Neural cell (in vitro differentiated cells): ENCODE measurements at regions not wholly inside any gene's neighbourhood (a gene's known extent, or its start where the extent isn't known, plus 50 kb on each side); places are given as distances from the start of the nearest gene placed in this dataset.

Experiments used
- H2AFZ ChIP-seq: fragments of 200-600, 300-800 bp; sonication (generic), shearing (Covaris generic); 2 replicates; pipeline ENCODE4 v1.6.0; 2014; ENCODE audit warnings: low read depth, mild to moderate bottlenecking, antibody characterized with exemption, low read length, moderate library complexity
- H3F3A ChIP-seq: fragments of 200-600 bp; shearing (Covaris generic); 2 replicates; pipeline ENCODE4 v1.6.1; 2016; ENCODE audit warnings: mild to moderate bottlenecking, moderate library complexity, mixed read lengths, antibody characterized with exemption, low read length; ENCODE audit not compliant: insufficient read depth, poor library complexity, severe bottlenecking
- H3K27ac ChIP-seq: fragments of 200-600, 300-800 bp; sonication (generic), shearing (Covaris generic); 2 replicates; pipeline ENCODE4 v1.5.1; 2014; ENCODE audit warnings: mild to moderate bottlenecking, low read length, moderate library complexity
- H3K27me3 ChIP-seq: fragments of 300-800, 200-600 bp; sonication (generic), shearing (Covaris generic); 2 replicates; pipeline ENCODE4 v1.6.0; 2014; ENCODE audit warnings: mild to moderate bottlenecking, low read depth, low read length, moderate library complexity; ENCODE audit not compliant: insufficient read depth
- H3K36me3 ChIP-seq: fragments of 300-800, 200-600 bp; sonication (generic), shearing (Covaris generic); 2 replicates; pipeline ENCODE4 v1.5.1; 2014; ENCODE audit warnings: mild to moderate bottlenecking, antibody characterized with exemption, low read length, moderate library complexity; ENCODE audit not compliant: insufficient read depth
- H3K4me2 ChIP-seq: fragments of 300-800, 200-600 bp; sonication (generic), shearing (Covaris generic); 2 replicates; pipeline ENCODE4 v1.6.0; 2014; ENCODE audit warnings: mild to moderate bottlenecking, low read length
- H3K4me3 ChIP-seq: fragments of 300-800, 200-600 bp; sonication (generic), shearing (Covaris generic); 2 replicates; pipeline ENCODE4 v1.5.1; 2014; ENCODE audit warnings: mild to moderate bottlenecking, low read length, moderate library complexity
- H3K79me2 ChIP-seq: fragments of 200-600 bp; shearing (Covaris generic); replicated peaks from 2 replicates; pipeline ENCODE4 v1.6.0; 2014; ENCODE audit warnings: mild to moderate bottlenecking, low read length, moderate library complexity; ENCODE audit not compliant: insufficient read depth
- H3K9ac ChIP-seq: fragments of 300-800, 200-600 bp; sonication (generic), shearing (Covaris generic); 2 replicates; pipeline ENCODE4 v1.6.1; 2016; ENCODE audit warnings: mild to moderate bottlenecking, low read length, mixed read lengths
- H3K9me2 ChIP-seq: fragments of 200-600 bp; shearing (Covaris generic); 2 replicates; pipeline ENCODE4 v1.6.1; 2016; ENCODE audit warnings: mild to moderate bottlenecking, low read length, mixed read lengths; ENCODE audit not compliant: insufficient read depth
- H3K9me3 ChIP-seq: fragments of 200-600, 300-800 bp; sonication (generic), shearing (Covaris generic); 2 replicates; pipeline ENCODE4 v1.6.1; 2016; ENCODE audit warnings: mild to moderate bottlenecking, mixed run types, low read length, moderate library complexity, mixed read lengths
- H4K20me1 ChIP-seq: fragments of 200-600 bp; shearing (Covaris generic); 2 replicates; pipeline ENCODE4 v1.6.1; 2016; ENCODE audit warnings: mild to moderate bottlenecking, mixed run types; ENCODE audit not compliant: insufficient read depth
- EP300 ChIP-seq: fragments of 450-650 bp; conservative IDR thresholded peaks from 2 replicates; pipeline ENCODE4 v1.6.1; 2014; ENCODE audit warnings: antibody characterized with exemption, mild to moderate bottlenecking, moderate library complexity; ENCODE audit not compliant: poor library complexity, severe bottlenecking
- EZH2 ChIP-seq: fragments of 200-600, 300-800 bp; shearing (Covaris generic), sonication (generic); IDR thresholded peaks from 2 replicates; pipeline ENCODE4 v1.6.1; 2014; ENCODE audit warnings: antibody characterized with exemption, low read length, borderline replicate concordance, mild to moderate bottlenecking; ENCODE audit not compliant: insufficient read depth, poor library complexity, severe bottlenecking
- MXI1 ChIP-seq: fragments of 450-650 bp; conservative IDR thresholded peaks from 2 replicates; pipeline ENCODE4 v1.6.1; 2014; ENCODE audit warnings: antibody characterized with exemption, mild to moderate bottlenecking; ENCODE audit not compliant: poor library complexity, severe bottlenecking
- POLR2AphosphoS5 ChIP-seq: IDR thresholded peaks from 2 replicates; pipeline ENCODE4 v1.6.1; 2012
- RAD21 ChIP-seq: fragments of 450-650 bp; conservative IDR thresholded peaks from 2 replicates; pipeline ENCODE4 v1.6.1; 2014; ENCODE audit warnings: antibody characterized with exemption, mild to moderate bottlenecking, moderate library complexity
- SMC3 ChIP-seq: fragments of 450-650 bp; conservative IDR thresholded peaks from 2 replicates; pipeline ENCODE4 v1.6.1; 2014; ENCODE audit warnings: antibody characterized with exemption, mild to moderate bottlenecking, moderate library complexity; ENCODE audit not compliant: poor library complexity
- TAF1 ChIP-seq: IDR thresholded peaks from 2 replicates; pipeline ENCODE4 v1.6.1; 2012; ENCODE audit warnings: low read depth
- TF ChIP-seq, protein P1 (sequence below): fragments of 450-650 bp; IDR thresholded peaks from 2 replicates; pipeline ENCODE4 v1.5.1; 2014; ENCODE audit warnings: antibody characterized with exemption, mild to moderate bottlenecking, moderate library complexity; ENCODE audit not compliant: poor library complexity, severe bottlenecking
- TF ChIP-seq, protein P2 (sequence below): IDR thresholded peaks from 2 replicates; pipeline ENCODE4 v1.6.1; 2012; ENCODE audit warnings: borderline replicate concordance

DNA sequence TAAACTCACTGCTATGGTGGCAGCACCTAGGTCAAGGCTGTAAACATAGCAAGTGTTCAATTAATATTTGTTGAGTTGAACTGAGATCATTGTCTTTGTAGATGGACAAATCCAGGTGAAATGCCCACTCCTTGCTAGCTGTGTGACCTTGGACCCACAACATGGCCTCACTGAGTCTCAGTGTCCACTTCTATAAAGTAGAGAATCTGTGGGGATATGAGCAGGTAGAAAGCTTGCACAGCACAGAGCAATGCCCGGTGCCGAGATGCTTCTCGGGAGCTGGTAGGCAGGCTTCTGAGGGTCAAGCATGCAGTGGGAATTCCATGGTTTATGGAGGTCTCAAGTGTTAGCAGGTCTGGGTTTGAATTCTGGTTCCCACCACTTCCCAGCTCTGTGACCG is 97.9 kb upstream of the SYT13 start:
- Histone ChIP-seq H4K20me1 (no peaks in the 10 kb centered on the region), H3K4me2 (peak overlapping the region; percentile 43), H3K79me2 (no peaks in the 10 kb centered on the region), H2AFZ (no peak overlapping the region), H3K36me3 (no peaks in the 10 kb centered on the region), H3K27ac (peak overlapping the region; percentile 94), H3K4me3 (peak overlapping the region; percentile 51), H3K9me2 (no peaks in the 10 kb centered on the region), H3K9me3 (no peaks in the 10 kb centered on the region), H3K27me3 (no peaks in the 10 kb centered on the region), H3F3A (no peaks in the 10 kb centered on the region), H3K9ac (peak overlapping the region; percentile 72)
- TF ChIP-seq EP300 (no peak), POLR2AphosphoS5 (no peak), RAD21 (no peak), SMC3 (no peak), EZH2 (no peak), TAF1 (no peak)
- TF ChIP-seq, protein P1, sequence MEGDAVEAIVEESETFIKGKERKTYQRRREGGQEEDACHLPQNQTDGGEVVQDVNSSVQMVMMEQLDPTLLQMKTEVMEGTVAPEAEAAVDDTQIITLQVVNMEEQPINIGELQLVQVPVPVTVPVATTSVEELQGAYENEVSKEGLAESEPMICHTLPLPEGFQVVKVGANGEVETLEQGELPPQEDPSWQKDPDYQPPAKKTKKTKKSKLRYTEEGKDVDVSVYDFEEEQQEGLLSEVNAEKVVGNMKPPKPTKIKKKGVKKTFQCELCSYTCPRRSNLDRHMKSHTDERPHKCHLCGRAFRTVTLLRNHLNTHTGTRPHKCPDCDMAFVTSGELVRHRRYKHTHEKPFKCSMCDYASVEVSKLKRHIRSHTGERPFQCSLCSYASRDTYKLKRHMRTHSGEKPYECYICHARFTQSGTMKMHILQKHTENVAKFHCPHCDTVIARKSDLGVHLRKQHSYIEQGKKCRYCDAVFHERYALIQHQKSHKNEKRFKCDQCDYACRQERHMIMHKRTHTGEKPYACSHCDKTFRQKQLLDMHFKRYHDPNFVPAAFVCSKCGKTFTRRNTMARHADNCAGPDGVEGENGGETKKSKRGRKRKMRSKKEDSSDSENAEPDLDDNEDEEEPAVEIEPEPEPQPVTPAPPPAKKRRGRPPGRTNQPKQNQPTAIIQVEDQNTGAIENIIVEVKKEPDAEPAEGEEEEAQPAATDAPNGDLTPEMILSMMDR = no peak
- TF ChIP-seq, protein P2, sequence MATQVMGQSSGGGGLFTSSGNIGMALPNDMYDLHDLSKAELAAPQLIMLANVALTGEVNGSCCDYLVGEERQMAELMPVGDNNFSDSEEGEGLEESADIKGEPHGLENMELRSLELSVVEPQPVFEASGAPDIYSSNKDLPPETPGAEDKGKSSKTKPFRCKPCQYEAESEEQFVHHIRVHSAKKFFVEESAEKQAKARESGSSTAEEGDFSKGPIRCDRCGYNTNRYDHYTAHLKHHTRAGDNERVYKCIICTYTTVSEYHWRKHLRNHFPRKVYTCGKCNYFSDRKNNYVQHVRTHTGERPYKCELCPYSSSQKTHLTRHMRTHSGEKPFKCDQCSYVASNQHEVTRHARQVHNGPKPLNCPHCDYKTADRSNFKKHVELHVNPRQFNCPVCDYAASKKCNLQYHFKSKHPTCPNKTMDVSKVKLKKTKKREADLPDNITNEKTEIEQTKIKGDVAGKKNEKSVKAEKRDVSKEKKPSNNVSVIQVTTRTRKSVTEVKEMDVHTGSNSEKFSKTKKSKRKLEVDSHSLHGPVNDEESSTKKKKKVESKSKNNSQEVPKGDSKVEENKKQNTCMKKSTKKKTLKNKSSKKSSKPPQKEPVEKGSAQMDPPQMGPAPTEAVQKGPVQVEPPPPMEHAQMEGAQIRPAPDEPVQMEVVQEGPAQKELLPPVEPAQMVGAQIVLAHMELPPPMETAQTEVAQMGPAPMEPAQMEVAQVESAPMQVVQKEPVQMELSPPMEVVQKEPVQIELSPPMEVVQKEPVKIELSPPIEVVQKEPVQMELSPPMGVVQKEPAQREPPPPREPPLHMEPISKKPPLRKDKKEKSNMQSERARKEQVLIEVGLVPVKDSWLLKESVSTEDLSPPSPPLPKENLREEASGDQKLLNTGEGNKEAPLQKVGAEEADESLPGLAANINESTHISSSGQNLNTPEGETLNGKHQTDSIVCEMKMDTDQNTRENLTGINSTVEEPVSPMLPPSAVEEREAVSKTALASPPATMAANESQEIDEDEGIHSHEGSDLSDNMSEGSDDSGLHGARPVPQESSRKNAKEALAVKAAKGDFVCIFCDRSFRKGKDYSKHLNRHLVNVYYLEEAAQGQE = no peak

DNA sequence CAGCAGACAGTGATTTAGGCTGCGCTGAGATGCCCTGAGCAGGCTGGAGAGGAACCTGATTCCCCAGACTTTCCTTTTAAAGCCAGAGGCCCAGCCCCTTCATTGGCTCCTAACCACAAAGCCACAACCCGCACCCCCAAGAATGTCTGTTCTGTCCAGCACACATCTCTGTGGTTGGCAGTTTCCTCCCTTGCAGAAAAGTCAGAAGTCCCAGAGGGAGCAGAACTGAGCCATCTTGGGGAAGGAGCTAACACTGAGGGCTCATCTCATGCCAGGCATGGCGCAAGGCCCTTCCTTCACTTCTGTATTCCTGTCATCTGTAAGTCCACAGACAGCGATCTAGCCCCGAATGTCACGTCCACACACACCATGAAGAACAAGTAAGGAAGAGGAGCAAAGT is 97.1 kb upstream of the SYT13 start:
- Histone ChIP-seq H3K36me3 (no peaks in the 10 kb centered on the region), H3K79me2 (no peaks in the 10 kb centered on the region), H3K27ac (peak overlapping the region; percentile 18), H3K9ac (peak overlapping the region; percentile 41), H3K9me3 (no peaks in the 10 kb centered on the region), H3K4me2 (no peak overlapping the region), H4K20me1 (no peaks in the 10 kb centered on the region), H3F3A (no peaks in the 10 kb centered on the region), H3K9me2 (no peaks in the 10 kb centered on the region), H2AFZ (no peak overlapping the region), H3K4me3 (no peak overlapping the region), H3K27me3 (no peaks in the 10 kb centered on the region)
- TF ChIP-seq, protein P1 = no peak
- no peak for TF ChIP-seq EZH2
- TF ChIP-seq, protein P2 = no peak
- no peak for TF ChIP-seq RAD21
- no peak for TF ChIP-seq POLR2AphosphoS5
- TF ChIP-seq MXI1 = no peak
- no peak for TF ChIP-seq SMC3
- TF ChIP-seq EP300 = no peak
- TF ChIP-seq TAF1 = no peak
